Activated CD8-positive, alpha-beta memory T cell treated with anti-CD3 and anti-CD28 coated beads, Interleukin-2, amount 50 U/mL, for 4 hours (primary cell): ENCODE measurements at regions not wholly inside any gene's neighbourhood (a gene's known extent, or its start where the extent isn't known, plus 50 kb on each side); places are given as distances from the start of the nearest gene placed in this dataset.

ENCODE experiments used
- DNase-seq: peaks from one replicate; pipeline ENCODE4 v3.0.0-alpha.2; 2020

GRCh38 chr6:40192516-40192915 is 258.3 kb upstream of the MOCS1 start:
- DNase-seq = no peak

GRCh38 chr6:40188931-40189330 is 254.7 kb upstream of the MOCS1 start:
- no peak for DNase-seq

GRCh38 chr6:40187535-40188144 is 253.4 kb upstream of the MOCS1 start:
- no peak for DNase-seq

GRCh38 chr6:40185486-40185885 is 251.2 kb upstream of the MOCS1 start:
- DNase-seq = no peak

- no peak for DNase-seq
Observed at GRCh38 chr6:40183902-40184301, 249.6 kb upstream of the MOCS1 start.

- no peak for DNase-seq
Observed at GRCh38 chr6:40181367-40181766, 247.1 kb upstream of the MOCS1 start.

- no peak for DNase-seq
Observed at GRCh38 chr6:40180271-40180670, 246.0 kb upstream of the MOCS1 start.

- no peak for DNase-seq
Observed at GRCh38 chr6:40179496-40179895, 245.2 kb upstream of the MOCS1 start.

- no peak for DNase-seq
Observed at GRCh38 chr6:40177598-40177997, 243.3 kb upstream of the MOCS1 start.

GRCh38 chr6:40176152-40176551 is 241.9 kb upstream of the MOCS1 start:
- DNase-seq = no peak

- DNase-seq = no peak
Observed at GRCh38 chr6:40172272-40172671, 238.0 kb upstream of the MOCS1 start.

- DNase-seq = no peak
Observed at GRCh38 chr6:40171343-40171742, 237.1 kb upstream of the MOCS1 start.

GRCh38 chr6:40170856-40171255 is 236.6 kb upstream of the MOCS1 start:
- no peak for DNase-seq

GRCh38 chr6:40169878-40170277 is 235.6 kb upstream of the MOCS1 start:
- DNase-seq = no peak

- DNase-seq = no peak
Observed at GRCh38 chr6:40166963-40167362, 232.7 kb upstream of the MOCS1 start.

- no peak for DNase-seq
Observed at GRCh38 chr6:40165036-40165709, 230.9 kb upstream of the MOCS1 start.

- no peak for DNase-seq
Observed at GRCh38 chr6:40164345-40164755, 230.1 kb upstream of the MOCS1 start.

GRCh38 chr6:40163924-40164323 is 229.7 kb upstream of the MOCS1 start:
- DNase-seq = no peak

- no peak for DNase-seq
Observed at GRCh38 chr6:40162074-40162473, 227.8 kb upstream of the MOCS1 start.

GRCh38 chr6:40160826-40161225 is 226.6 kb upstream of the MOCS1 start:
- no peak for DNase-seq

GRCh38 chr6:40159865-40160264 is 225.6 kb upstream of the MOCS1 start:
- DNase-seq = no peak

GRCh38 chr6:40152701-40153436 is 218.6 kb upstream of the MOCS1 start:
- DNase-seq = no peak

GRCh38 chr6:40152196-40152595 is 217.9 kb upstream of the MOCS1 start:
- DNase-seq = no peak

- DNase-seq = no peak
Observed at GRCh38 chr6:40148882-40149573, 214.8 kb upstream of the MOCS1 start.
